ENCODE measurements at regions not wholly inside any gene's neighbourhood (a gene's known extent, or its start where the extent isn't known, plus 50 kb on each side); places are given as distances from the start of the nearest gene placed in this dataset.

DNA sequence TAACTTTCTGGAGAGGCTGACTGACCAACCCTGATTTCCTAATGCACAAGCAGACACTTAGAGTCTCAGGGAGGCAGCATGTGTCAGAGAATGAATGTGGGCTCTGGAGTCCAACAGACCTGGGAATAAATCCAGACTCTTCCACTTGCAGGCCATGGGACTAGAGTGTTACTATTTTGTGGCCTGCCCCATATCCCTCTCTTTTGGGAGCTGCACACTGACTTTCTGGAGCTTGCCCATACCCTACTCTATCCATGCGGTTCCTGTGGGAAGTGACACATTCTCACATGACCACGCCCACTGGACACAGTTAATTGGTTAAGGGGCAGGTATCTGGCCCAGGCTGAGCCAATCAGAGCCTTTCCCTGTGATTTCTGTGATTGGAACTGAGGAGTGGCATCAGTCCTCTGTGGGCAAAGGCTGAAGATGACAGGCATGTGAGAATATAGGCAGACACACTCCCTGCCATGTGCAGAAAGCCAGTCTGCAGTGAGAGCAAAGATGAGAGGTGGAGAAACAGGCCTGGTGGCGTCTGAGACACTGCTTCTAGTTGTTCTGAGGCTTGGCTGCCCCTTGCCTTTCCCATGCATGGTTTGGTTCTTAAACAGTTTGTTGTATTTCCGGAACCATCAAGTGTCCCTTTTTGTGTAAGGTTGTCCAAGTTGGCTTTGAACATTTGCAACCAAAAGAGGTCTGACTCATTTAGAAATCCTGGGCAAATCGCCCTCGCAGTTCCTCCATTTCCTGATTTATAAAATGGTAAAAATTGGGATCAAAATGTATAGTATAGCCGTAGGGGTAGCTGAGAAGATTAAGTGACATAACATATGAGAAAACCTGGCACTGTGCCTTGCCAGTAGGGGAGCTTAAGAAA, 125.6 kb downstream of the CDC5L start:
- TF ChIP-seq CTCF (IDR thresholded peaks at IDR 0.05): no peak
- TF ChIP-seq POLR2A (IDR thresholded peaks at IDR 0.05): no peak

Measured in Peyer's patch (tissue), 4 donors.